HepG2 (cell line): ENCODE measurements at regions not wholly inside any gene's neighbourhood (a gene's known extent, or its start where the extent isn't known, plus 50 kb on each side); places are given as distances from the start of the nearest gene placed in this dataset.

Experiments used
- ARID5B ChIP-seq: IDR thresholded peaks from 2 replicates; pipeline ENCODE4 v1.4.0; 2020; ENCODE audit warnings: mild to moderate bottlenecking, missing genetic modification reagents
- CBFB ChIP-seq: sonication (generic); formaldehyde crosslinking; IDR thresholded peaks from 2 replicates; pipeline ENCODE4 v1.4.0; 2020; ENCODE audit warnings: missing genetic modification reagents
- CREB3 ChIP-seq: sonication (generic); formaldehyde crosslinking; IDR thresholded peaks from 2 replicates; pipeline ENCODE4 v1.5.0; 2020; ENCODE audit warnings: missing genetic modification reagents
- GABPB1 ChIP-seq: IDR thresholded peaks from 2 replicates; pipeline ENCODE4 v1.6.1; 2016; ENCODE audit warnings: mild to moderate bottlenecking, missing genetic modification reagents, moderate library complexity, missing compliant biosample characterization
- GATA4 ChIP-seq: sonication (generic); IDR thresholded peaks from 2 replicates; pipeline ENCODE4 v1.6.1; 2016; ENCODE audit warnings: antibody characterized with exemption, low read depth, borderline replicate concordance
- HNF1B ChIP-seq: sonication (generic); formaldehyde crosslinking; IDR thresholded peaks from 2 replicates; pipeline ENCODE4 v1.5.1; 2020; ENCODE audit warnings: mild to moderate bottlenecking, moderate library complexity, missing genetic modification reagents
- MEIS2 ChIP-seq: sonication (generic); formaldehyde crosslinking; IDR thresholded peaks from 2 replicates; pipeline ENCODE4 v1.9.0; 2021; ENCODE audit warnings: mild to moderate bottlenecking, missing genetic modification reagents
- NFYC ChIP-seq: IDR thresholded peaks from 2 replicates; pipeline ENCODE4 v1.6.1; 2016; ENCODE audit warnings: missing genetic modification reagents, missing compliant biosample characterization
- TRAFD1 ChIP-seq: sonication (generic); formaldehyde crosslinking; IDR thresholded peaks from 2 replicates; pipeline ENCODE4 v1.5.1; 2020; ENCODE audit warnings: missing genetic modification reagents, mild to moderate bottlenecking, borderline replicate concordance
- ZNF142 ChIP-seq: sonication (generic); formaldehyde crosslinking; IDR thresholded peaks from 2 replicates; pipeline ENCODE4 v1.4.0; 2020; ENCODE audit warnings: missing genetic modification reagents
- ZNF639 ChIP-seq: conservative IDR thresholded peaks from 2 replicates; pipeline ENCODE4 v1.6.1; 2018; ENCODE audit warnings: missing genetic modification reagents
- ZNF83 ChIP-seq: sonication (generic); formaldehyde crosslinking; IDR thresholded peaks from 2 replicates; pipeline ENCODE4 v1.4.0; 2020; ENCODE audit warnings: missing genetic modification reagents, mild to moderate bottlenecking, borderline replicate concordance

- TF ChIP-seq ZNF142 (CRISPR knock-in tag): 0 out of 2 replicates have a peak, but pooled peaks have one; percentile 41
- peak; percentile 69; the same call in 1 of the 2 replicates for TF ChIP-seq MEIS2 (CRISPR knock-in tag)
- TF ChIP-seq GABPB1 (CRISPR knock-in tag): peak; percentile 42; the same call in 1 of the 2 replicates
- 0 out of 2 replicates have a peak, but pooled peaks have one; percentile 3 for TF ChIP-seq CBFB
- TF ChIP-seq ARID5B (CRISPR knock-in tag): peak; percentile 78
- 0 out of 2 replicates have a peak, but pooled peaks have one; percentile 72 for TF ChIP-seq TRAFD1 (CRISPR knock-in tag)
- no peak for TF ChIP-seq GATA4
- TF ChIP-seq NFYC (CRISPR knock-in tag): no peak
- peak; percentile 22; the same call in 1 of the 2 replicates for TF ChIP-seq HNF1B
- TF ChIP-seq CREB3 (CRISPR knock-in tag): no peak
- 0 out of 2 replicates have a peak, but pooled peaks have one; percentile 51 for TF ChIP-seq ZNF639
- 0 out of 2 replicates have a peak, but pooled peaks have one; percentile 50 for TF ChIP-seq ZNF83 (CRISPR knock-in tag)
These were observed 57.1 kb upstream of the STX18 start (continued) for GRCh38 chr4:4598851-4599411.
